ENCODE measurements at regions not wholly inside any gene's neighbourhood (a gene's known extent, or its start where the extent isn't known, plus 50 kb on each side); places are given as distances from the start of the nearest gene placed in this dataset.

GRCh38 chr2:59378127-59378526, 1137.0 kb upstream of the FANCL start:
- TF ChIP-seq CTCF (IDR thresholded peaks at IDR 0.05) (no peak), EZH2 (IDR thresholded peaks at IDR 0.05; ENCODE audit: borderline replicate concordance, insufficient read depth, low read depth, low read length, poor library complexity, severe bottlenecking) (no peak)
